Hepatocyte (in vitro differentiated cells): ENCODE measurements at regions not wholly inside any gene's neighbourhood (a gene's known extent, or its start where the extent isn't known, plus 50 kb on each side); places are given as distances from the start of the nearest gene placed in this dataset.
A peak's percentile ranks its signal among the peaks of the same experiment; 100 is the strongest.

ENCODE experiments used
- DNase-seq: peaks from one replicate; pipeline ENCODE4 v3.0.0-alpha.2; 2016; ENCODE audit warnings: low spot score
- H2AFZ ChIP-seq: fragments of 200-600 bp; sonication (generic); 2 replicates; pipeline ENCODE4 v1.6.0; 2016; ENCODE audit warnings: antibody characterized with exemption, mild to moderate bottlenecking
- H3K27ac ChIP-seq: fragments of 200-600 bp; sonication (generic); 2 replicates; pipeline ENCODE4 v1.5.1; 2016; ENCODE audit warnings: mild to moderate bottlenecking
- H3K27me3 ChIP-seq: fragments of 200-600 bp; sonication (generic); 2 replicates; pipeline ENCODE4 v1.6.1; 2016
- H3K36me3 ChIP-seq: fragments of 200-600 bp; sonication (generic); replicated peaks from 2 replicates; pipeline ENCODE4 v1.5.1; 2016; ENCODE audit warnings: low read depth; ENCODE audit not compliant: insufficient read depth
- H3K4me1 ChIP-seq: fragments of 200-600 bp; sonication (generic); 2 replicates; pipeline ENCODE4 v1.5.1; 2016; ENCODE audit warnings: mild to moderate bottlenecking, moderate library complexity; ENCODE audit not compliant: insufficient read depth
- H3K4me2 ChIP-seq: fragments of 200-600 bp; sonication (generic); 2 replicates; pipeline ENCODE4 v1.6.0; 2016
- H3K4me3 ChIP-seq: fragments of 200-600 bp; sonication (generic); 2 replicates; pipeline ENCODE4 v1.5.1; 2016; ENCODE audit warnings: mild to moderate bottlenecking
- H3K79me2 ChIP-seq: fragments of 200-600 bp; sonication (generic); 2 replicates; pipeline ENCODE4 v1.6.0; 2017; ENCODE audit warnings: mild to moderate bottlenecking
- H3K9me2 ChIP-seq: fragments of 200-600 bp; sonication (generic); replicated peaks from 2 replicates; pipeline ENCODE4 v1.6.0; 2017; ENCODE audit warnings: mild to moderate bottlenecking; ENCODE audit not compliant: insufficient read depth
- H3K9me3 ChIP-seq: fragments of 200-600 bp; sonication (generic); 2 replicates; pipeline ENCODE4 v1.5.1; 2016; ENCODE audit warnings: low read depth, mild to moderate bottlenecking
- H4K20me1 ChIP-seq: fragments of 200-600 bp; sonication (generic); 2 replicates; pipeline ENCODE4 v1.6.0; 2016; ENCODE audit warnings: mild to moderate bottlenecking; ENCODE audit not compliant: insufficient read depth, poor library complexity, severe bottlenecking
- EZH2 ChIP-seq: fragments of 200-600 bp; sonication (generic); IDR thresholded peaks from 2 replicates; pipeline ENCODE4 v1.6.1; 2016; ENCODE audit warnings: antibody characterized with exemption, mild to moderate bottlenecking, borderline replicate concordance
- EZH2phosphoT487 ChIP-seq: fragments of 200-600 bp; sonication (generic); IDR thresholded peaks from one replicate; pipeline ENCODE4 v1.6.1; 2018; ENCODE audit warnings: antibody characterized with exemption, mild to moderate bottlenecking, low read depth, moderate library complexity; ENCODE audit not compliant: unreplicated experiment, severe bottlenecking
- WGBS: methylation state at CpG from one replicate; pipeline ENCODE4 v1.1.6; 2016; ENCODE audit warnings: low lambda C conversion rate; ENCODE audit errors: missing lambda C conversion rate; 5-methylcytosine and 5-hydroxymethylcytosine counted together
- TF ChIP-seq, protein P1 (sequence below): fragments of 200-600 bp; sonication (generic); IDR thresholded peaks from 2 replicates; pipeline ENCODE4 v1.5.1; 2016; ENCODE audit warnings: antibody characterized with exemption, mild to moderate bottlenecking; ENCODE audit not compliant: poor library complexity

DNA sequence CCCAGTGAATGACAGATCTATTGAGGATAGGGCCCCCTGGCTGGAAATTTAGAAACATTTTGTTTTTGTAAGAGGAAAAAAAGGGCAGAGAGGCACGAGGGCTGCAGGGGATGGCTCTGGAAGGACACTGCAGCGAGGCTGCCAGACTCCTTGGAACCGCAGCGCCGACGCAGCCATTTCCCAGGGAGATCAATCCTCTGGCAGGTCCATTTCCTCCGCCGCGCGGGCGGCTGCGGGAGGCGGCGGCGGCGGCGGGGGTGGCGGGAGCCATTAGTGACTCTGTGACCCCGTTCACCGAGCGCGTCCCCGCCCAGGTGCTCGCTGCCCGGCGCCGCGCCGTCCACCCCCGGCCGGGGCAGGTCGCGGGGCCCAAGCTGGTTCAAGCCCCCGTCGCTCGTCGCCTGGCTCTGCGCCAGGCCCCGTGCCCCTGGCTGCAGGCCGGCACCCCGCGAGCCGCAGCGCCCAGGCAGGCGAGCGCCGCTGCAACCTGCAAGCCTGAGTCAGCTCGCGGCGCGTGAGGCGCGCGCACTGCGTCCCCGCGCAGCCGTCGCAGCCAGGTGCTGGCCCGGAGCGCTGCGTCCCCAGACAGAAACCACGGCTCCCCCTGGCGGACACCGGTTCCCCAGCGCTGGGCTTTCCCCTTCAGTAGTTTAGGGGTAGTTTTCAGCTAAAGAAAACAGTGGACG, 192.6 kb downstream of the KATNAL1 start:
- H2AFZ ChIP-seq = peak overlapping the region; percentile 42
- TF ChIP-seq EZH2 = no peak
- no peak for TF ChIP-seq EZH2phosphoT487
- TF ChIP-seq, protein P1, sequence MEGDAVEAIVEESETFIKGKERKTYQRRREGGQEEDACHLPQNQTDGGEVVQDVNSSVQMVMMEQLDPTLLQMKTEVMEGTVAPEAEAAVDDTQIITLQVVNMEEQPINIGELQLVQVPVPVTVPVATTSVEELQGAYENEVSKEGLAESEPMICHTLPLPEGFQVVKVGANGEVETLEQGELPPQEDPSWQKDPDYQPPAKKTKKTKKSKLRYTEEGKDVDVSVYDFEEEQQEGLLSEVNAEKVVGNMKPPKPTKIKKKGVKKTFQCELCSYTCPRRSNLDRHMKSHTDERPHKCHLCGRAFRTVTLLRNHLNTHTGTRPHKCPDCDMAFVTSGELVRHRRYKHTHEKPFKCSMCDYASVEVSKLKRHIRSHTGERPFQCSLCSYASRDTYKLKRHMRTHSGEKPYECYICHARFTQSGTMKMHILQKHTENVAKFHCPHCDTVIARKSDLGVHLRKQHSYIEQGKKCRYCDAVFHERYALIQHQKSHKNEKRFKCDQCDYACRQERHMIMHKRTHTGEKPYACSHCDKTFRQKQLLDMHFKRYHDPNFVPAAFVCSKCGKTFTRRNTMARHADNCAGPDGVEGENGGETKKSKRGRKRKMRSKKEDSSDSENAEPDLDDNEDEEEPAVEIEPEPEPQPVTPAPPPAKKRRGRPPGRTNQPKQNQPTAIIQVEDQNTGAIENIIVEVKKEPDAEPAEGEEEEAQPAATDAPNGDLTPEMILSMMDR = peak; percentile 97
- peak overlapping the region; percentile 58 for H3K4me3 ChIP-seq
- peaks cover 31% of the 10 kb centered on the region for H3K4me1 ChIP-seq
- no peaks in the 10 kb centered on the region for H3K9me3 ChIP-seq
- H3K9me2 ChIP-seq = no peaks in the 10 kb centered on the region
- H3K79me2 ChIP-seq = no peaks in the 10 kb centered on the region
- DNase-seq = peak; percentile 95
- peak overlapping the region; percentile 77 for H3K4me2 ChIP-seq
- peak overlapping the region; percentile 95 for H3K27ac ChIP-seq
- H3K36me3 ChIP-seq = no peaks in the 10 kb centered on the region
- H3K27me3 ChIP-seq = no peaks in the 10 kb centered on the region
- H4K20me1 ChIP-seq = no peaks in the 10 kb centered on the region
- under 1% methylated on average over 44 of the region's 67 CpGs for WGBS

DNA sequence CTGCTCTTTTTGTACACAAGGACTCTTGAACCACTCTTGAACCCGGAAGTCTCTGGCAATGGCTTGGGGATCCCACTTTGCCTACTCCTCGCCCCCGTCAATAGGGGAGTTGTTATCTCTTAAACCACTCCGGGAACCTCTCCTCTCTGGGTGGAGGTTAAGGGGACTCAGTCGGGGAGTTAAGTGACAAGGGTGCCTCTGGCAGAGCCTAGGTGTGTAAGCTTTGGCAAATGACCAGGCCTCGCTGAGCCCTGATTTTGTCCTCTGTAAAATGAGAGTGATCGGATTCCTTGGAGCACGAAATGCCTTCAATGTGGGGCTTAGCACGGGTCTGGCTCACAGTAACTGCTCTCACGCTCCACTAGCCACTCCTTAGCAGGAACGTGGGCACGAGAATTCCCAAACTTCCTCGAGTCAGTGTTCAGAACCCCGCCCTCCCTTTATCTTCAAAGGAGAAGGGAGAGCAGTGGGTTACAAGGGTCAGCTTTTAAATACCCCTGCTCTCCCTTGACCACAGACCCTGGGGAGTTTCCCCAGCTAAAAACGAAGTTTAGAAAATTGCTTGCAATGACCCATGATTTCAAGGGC, 193.3 kb downstream of the KATNAL1 start:
- peak overlapping the region; percentile 42 for H2AFZ ChIP-seq

DNA sequence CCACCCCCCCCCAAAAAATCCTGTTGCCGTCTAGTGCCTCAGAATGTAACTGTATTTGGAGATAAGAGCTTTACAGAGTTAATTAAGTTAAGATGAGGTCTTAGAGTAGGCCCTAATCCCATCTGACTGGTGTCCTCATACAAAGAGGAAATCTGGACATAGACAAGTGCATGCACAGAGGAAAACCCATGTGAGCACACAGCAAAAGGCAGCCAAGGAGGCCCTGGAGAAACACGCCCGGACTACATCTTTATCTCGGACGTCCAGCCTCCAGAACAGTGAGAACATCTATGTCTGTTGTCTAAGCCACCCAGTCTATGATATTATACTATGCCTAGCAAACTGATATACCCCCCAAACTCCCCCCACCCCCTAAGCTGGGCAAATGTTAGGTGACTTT, 193.8 kb downstream of the KATNAL1 start:
- no peaks in the 10 kb centered on the region for H3K9me2 ChIP-seq
- H3K9me3 ChIP-seq = no peaks in the 10 kb centered on the region
- H3K79me2 ChIP-seq = no peaks in the 10 kb centered on the region
- peak overlapping the region; percentile 77 for H3K4me2 ChIP-seq
- no peak for DNase-seq
- no peak overlapping the region for H3K4me3 ChIP-seq
- H3K27me3 ChIP-seq = no peaks in the 10 kb centered on the region
- H3K4me1 ChIP-seq = peaks cover 30% of the 10 kb centered on the region
- peak overlapping the region; percentile 95 for H3K27ac ChIP-seq
- H3K36me3 ChIP-seq = no peaks in the 10 kb centered on the region
- H4K20me1 ChIP-seq = no peaks in the 10 kb centered on the region
- peak overlapping the region; percentile 34 for H2AFZ ChIP-seq
- WGBS = 73% methylated on average over 5 of the region's 5 CpGs
- no peak for TF ChIP-seq EZH2

More for the DNA sequence above, 193.3 kb downstream of the KATNAL1 start:
- 44% methylated on average over 15 of the region's 15 CpGs for WGBS
- H3K9me2 ChIP-seq = no peaks in the 10 kb centered on the region
- H3K4me1 ChIP-seq = peaks cover 34% of the 10 kb centered on the region
- DNase-seq = peak; percentile 59
- TF ChIP-seq, protein P1 = no peak
- TF ChIP-seq EZH2phosphoT487 = no peak
- H3K9me3 ChIP-seq = no peaks in the 10 kb centered on the region
- H3K4me2 ChIP-seq = peak overlapping the region; percentile 77
- H3K4me3 ChIP-seq = peak overlapping the region; percentile 58
- H3K36me3 ChIP-seq = no peaks in the 10 kb centered on the region
- H3K27me3 ChIP-seq = no peaks in the 10 kb centered on the region
- H3K79me2 ChIP-seq = no peaks in the 10 kb centered on the region
- no peaks in the 10 kb centered on the region for H4K20me1 ChIP-seq
- H3K27ac ChIP-seq = peak overlapping the region; percentile 95

DNA sequence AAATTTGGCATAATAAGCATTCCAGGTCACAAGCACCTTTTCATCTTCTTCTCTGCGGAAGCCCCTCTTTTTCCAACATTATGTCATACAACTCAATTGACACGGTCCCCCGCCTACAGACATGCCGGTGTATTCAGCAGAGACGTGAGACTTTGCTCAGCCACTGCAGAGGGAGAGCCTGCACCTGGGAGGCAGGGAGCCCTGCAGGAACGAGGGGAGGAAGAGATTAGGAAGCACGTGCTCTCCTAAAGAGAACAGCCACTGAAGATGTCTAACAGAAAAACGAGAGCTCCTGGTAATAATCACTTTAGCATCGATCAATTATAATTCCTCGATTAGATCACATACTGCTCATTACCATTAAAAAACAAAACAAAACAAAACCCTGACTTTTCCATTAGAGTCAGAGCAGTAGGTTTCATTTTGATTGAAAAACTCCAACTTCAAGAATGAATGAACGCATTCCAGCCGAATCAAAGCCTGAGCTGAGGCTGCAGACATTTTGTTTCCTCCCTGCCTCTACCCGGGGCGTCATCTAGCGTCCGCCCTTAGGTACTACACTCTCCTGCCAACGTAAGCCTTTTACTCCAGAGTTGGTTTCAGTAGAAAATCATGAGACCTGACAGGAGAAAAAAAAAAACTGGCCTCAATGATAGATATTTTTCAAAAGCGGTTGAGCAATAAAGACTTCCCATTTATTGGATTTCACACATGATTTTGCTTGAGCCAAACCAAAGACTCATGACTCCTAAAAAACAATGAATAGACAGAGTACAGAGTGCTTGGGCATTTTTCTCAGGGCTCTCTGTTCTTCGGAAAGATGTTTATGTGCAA, 194.5 kb downstream of the KATNAL1 start:
- no peak overlapping the region for H3K4me3 ChIP-seq
- H3K9me3 ChIP-seq = no peaks in the 10 kb centered on the region
- no peaks in the 10 kb centered on the region for H4K20me1 ChIP-seq
- no peaks in the 10 kb centered on the region for H3K36me3 ChIP-seq
- H3K9me2 ChIP-seq = no peaks in the 10 kb centered on the region
- no peak for TF ChIP-seq EZH2phosphoT487
- TF ChIP-seq, protein P1 = peak; percentile 97
- no peak for TF ChIP-seq EZH2
- H3K4me2 ChIP-seq = peak overlapping the region; percentile 50
- H3K27ac ChIP-seq = peak overlapping the region; percentile 95
- no peak overlapping the region for H2AFZ ChIP-seq
- H3K79me2 ChIP-seq = no peaks in the 10 kb centered on the region
- 28% methylated on average over 19 of the region's 19 CpGs for whole genome bisulfite sequencing
- DNase-seq = peak; percentile 91
- no peaks in the 10 kb centered on the region for H3K27me3 ChIP-seq
- peaks cover 33% of the 10 kb centered on the region for H3K4me1 ChIP-seq
